ENCODE measurements at regions not wholly inside any gene's neighbourhood (a gene's known extent, or its start where the extent isn't known, plus 50 kb on each side); places are given as distances from the start of the nearest gene placed in this dataset.

GRCh38 chr16:59163371-59164055 is 429.4 kb upstream of the GOT2 start:
- no peak for TF ChIP-seq CTCF (conservative IDR thresholded peaks at IDR 0.05)
- TF ChIP-seq ZFX (IDR thresholded peaks at IDR 0.05): no peak
- no peak overlapping the region for H3K27ac ChIP-seq

GRCh38 chr16:59161679-59162078 is 427.6 kb upstream of the GOT2 start:
- no peak overlapping the region for H3K27ac ChIP-seq
- TF ChIP-seq CTCF (conservative IDR thresholded peaks at IDR 0.05): no peak
- TF ChIP-seq ZFX (IDR thresholded peaks at IDR 0.05): no peak

GRCh38 chr16:59154295-59154694 is 420.2 kb upstream of the GOT2 start:
- no peak for TF ChIP-seq ZFX (IDR thresholded peaks at IDR 0.05)
- no peak for TF ChIP-seq CTCF (conservative IDR thresholded peaks at IDR 0.05)
- no peak overlapping the region for H3K27ac ChIP-seq

GRCh38 chr16:59148769-59149155 is 414.6 kb upstream of the GOT2 start:
- TF ChIP-seq CTCF (conservative IDR thresholded peaks at IDR 0.05): no peak
- no peak for TF ChIP-seq ZFX (IDR thresholded peaks at IDR 0.05)
- no peak overlapping the region for H3K27ac ChIP-seq

- no peak overlapping the region for H3K27ac ChIP-seq
- TF ChIP-seq CTCF (conservative IDR thresholded peaks at IDR 0.05): no peak
- TF ChIP-seq ZFX (IDR thresholded peaks at IDR 0.05): no peak
These were observed 414.1 kb upstream of the GOT2 start for GRCh38 chr16:59148056-59148768.

GRCh38 chr16:59146140-59146539 is 412.0 kb upstream of the GOT2 start:
- no peak for TF ChIP-seq CTCF (conservative IDR thresholded peaks at IDR 0.05)
- no peak for TF ChIP-seq ZFX (IDR thresholded peaks at IDR 0.05)
- H3K27ac ChIP-seq: no peak overlapping the region

GRCh38 chr16:59144841-59145240 is 410.7 kb upstream of the GOT2 start:
- H3K27ac ChIP-seq: no peak overlapping the region
- TF ChIP-seq CTCF (conservative IDR thresholded peaks at IDR 0.05) (no peak), ZFX (IDR thresholded peaks at IDR 0.05) (no peak)
